HCT116 (cell line): ENCODE measurements at regions not wholly inside any gene's neighbourhood (a gene's known extent, or its start where the extent isn't known, plus 50 kb on each side); places are given as distances from the start of the nearest gene placed in this dataset.

Experiments
- CEBPB ChIP-seq: IDR thresholded peaks from 2 replicates; pipeline ENCODE4 v1.6.1; 2012; ENCODE audit warnings: low read depth
- CTCF ChIP-seq, 3 experiments: fragments of 200-600 bp in 1 of 3; sonication (generic) in 1 of 3; IDR thresholded peaks in 2 of 3; conservative IDR thresholded peaks in 1 of 3; 2 replicates each; pipeline ENCODE4 v1.5.1; 2012 to 2017; ENCODE audit warnings: low read depth in 2 of 3, low read length in 2 of 3, antibody characterized with exemption in 1 of 3, borderline replicate concordance in 1 of 3, control low read depth in 1 of 3, mild to moderate bottlenecking in 1 of 3, mixed read lengths in 1 of 3, mixed run types in 1 of 3, moderate library complexity in 1 of 3; ENCODE audit not compliant: insufficient read depth in 1 of 3
- MAX ChIP-seq: IDR thresholded peaks from 2 replicates; pipeline ENCODE4 v1.6.1; 2012
- REST ChIP-seq: IDR thresholded peaks from 2 replicates; pipeline ENCODE4 v1.6.1; 2012; ENCODE audit warnings: low read depth
- SIN3A ChIP-seq: IDR thresholded peaks from 2 replicates; pipeline ENCODE4 v1.6.1; 2012; ENCODE audit warnings: low read depth
- ZBTB33 ChIP-seq: IDR thresholded peaks from 2 replicates; pipeline ENCODE4 v1.6.1; 2011; ENCODE audit warnings: mild to moderate bottlenecking, low read length, moderate library complexity; ENCODE audit not compliant: insufficient replicate concordance; ENCODE audit errors: extremely low read depth

- TF ChIP-seq ZBTB33 (no peak), CTCF (IDR thresholded peaks at IDR 0.05 in 2 of 3, conservative IDR thresholded peaks at IDR 0.05 in 1 of 3; ENCODE audit: borderline replicate concordance in 1 of 3, insufficient read depth in 1 of 3, low read depth in 2 of 3, low read length in 2 of 3) (no peak), MAX (no peak), SIN3A (no peak), CEBPB (no peak), REST (no peak)
Observed at GRCh38 chr4:141430686-141431085, 205.7 kb upstream of the IL15 start.
